ENCODE measurements at regions not wholly inside any gene's neighbourhood (a gene's known extent, or its start where the extent isn't known, plus 50 kb on each side); places are given as distances from the start of the nearest gene placed in this dataset.

GRCh38 chr12:92574911-92575570 lies 127.7 kb upstream of the PLEKHG7 start:
- no peak for DNase-seq

- no peak for DNase-seq
Measured at GRCh38 chr12:92574051-92574783, 128.6 kb upstream of the PLEKHG7 start.

DNA sequence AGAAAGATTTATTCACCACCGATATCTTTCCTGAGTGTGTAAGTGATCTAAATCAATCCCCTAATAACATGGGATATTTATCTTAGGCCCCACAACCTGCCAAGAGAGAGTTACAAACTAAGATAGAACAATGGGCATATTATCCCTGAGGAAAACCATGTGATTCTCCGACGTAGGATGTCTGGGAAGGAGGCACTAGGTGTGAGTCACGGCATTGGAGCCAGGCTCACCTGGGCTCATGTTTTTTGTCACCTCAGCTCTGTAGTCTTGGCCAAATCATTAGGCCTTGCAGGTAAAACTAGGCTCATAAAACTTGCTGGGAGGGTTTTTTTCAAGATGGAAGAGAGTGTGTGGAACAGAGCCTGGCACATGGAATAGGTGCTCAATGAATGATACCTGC lies 129.7 kb upstream of the PLEKHG7 start:
- no peak for DNase-seq

GRCh38 chr12:92571844-92572543 lies 130.8 kb upstream of the PLEKHG7 start:
- no peak for DNase-seq

DNA sequence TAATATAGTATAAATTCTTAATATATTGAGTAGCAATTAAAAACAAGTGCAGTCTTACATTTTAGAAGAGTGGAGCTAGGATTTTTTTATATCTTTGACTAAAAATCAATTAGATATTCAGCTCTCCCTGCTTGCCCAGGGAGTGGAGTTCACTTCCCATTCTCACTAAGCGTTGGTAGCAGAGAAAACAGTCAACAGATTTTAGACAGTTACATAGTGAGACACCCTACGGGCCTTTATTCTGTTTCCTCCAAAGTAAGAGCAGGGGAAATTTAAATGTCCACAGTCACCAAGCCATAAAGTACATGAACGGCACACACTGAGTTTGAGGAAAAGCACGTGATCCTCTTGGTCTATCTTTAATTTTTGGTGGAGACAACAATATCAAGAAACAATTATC lies 131.6 kb upstream of the PLEKHG7 start:
- no peak for DNase-seq

DNA sequence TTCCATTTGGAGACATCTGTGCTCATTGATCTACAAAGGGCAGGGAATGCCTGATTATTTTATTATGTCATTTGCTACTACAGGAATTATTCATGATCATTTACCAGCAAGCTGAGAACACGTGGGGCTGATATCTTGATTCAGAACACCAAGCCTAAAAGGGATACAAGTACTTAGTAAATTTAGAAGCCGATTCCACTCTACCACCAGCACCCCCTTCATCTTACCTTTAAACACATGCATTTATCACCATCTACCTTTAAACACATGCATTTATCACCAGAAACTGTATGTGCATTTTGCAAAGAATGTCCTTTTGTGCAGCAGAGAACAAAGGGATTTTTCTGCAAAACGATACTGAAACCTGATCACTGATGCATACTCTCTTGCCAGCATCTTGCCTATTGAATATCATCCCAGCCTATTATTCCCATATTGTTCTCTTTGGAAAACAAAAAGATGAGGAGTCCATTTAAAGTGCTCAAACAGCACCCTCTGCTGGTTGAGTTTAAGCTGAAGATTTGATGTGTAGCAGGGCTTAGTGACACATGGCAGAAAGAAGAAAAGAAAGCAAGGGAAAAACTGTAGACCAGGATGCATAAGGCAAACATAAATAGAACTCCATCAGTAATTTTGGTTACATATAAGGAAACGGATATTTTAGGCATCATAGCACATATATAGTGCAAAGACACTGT lies 132.6 kb upstream of the PLEKHG7 start:
- peak; percentile 58 for DNase-seq

DNA sequence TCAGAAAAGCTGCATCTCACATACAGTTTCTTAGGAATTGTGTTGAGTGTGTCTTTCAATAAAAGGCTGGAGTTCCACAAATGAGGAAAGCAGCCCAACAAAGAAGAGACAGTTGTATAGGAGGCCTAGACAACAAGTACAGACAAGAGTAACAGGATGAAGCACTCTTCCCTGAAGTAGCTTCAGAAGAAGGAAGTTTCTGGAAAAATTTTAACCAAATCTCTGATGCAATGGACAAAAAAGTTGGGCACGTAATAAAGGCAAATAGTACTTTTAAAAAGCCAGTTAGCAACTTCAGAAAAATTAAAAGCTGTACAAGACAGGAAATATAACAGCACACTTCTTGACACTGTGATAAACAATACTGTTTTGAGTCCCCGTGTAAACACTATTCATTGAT lies 134.1 kb upstream of the PLEKHG7 start:
- DNase-seq, result no peak

- no peak for DNase-seq
Measured at GRCh38 chr12:92566448-92567019, 136.3 kb upstream of the PLEKHG7 start.

GRCh38 chr12:92563819-92564218 lies 139.0 kb upstream of the PLEKHG7 start:
- DNase-seq, result no peak

- no peak for DNase-seq
Measured at GRCh38 chr12:92562063-92562734, 140.6 kb upstream of the PLEKHG7 start.

- no peak for DNase-seq
Measured at GRCh38 chr12:92561543-92561899, 141.3 kb upstream of the PLEKHG7 start.

DNA sequence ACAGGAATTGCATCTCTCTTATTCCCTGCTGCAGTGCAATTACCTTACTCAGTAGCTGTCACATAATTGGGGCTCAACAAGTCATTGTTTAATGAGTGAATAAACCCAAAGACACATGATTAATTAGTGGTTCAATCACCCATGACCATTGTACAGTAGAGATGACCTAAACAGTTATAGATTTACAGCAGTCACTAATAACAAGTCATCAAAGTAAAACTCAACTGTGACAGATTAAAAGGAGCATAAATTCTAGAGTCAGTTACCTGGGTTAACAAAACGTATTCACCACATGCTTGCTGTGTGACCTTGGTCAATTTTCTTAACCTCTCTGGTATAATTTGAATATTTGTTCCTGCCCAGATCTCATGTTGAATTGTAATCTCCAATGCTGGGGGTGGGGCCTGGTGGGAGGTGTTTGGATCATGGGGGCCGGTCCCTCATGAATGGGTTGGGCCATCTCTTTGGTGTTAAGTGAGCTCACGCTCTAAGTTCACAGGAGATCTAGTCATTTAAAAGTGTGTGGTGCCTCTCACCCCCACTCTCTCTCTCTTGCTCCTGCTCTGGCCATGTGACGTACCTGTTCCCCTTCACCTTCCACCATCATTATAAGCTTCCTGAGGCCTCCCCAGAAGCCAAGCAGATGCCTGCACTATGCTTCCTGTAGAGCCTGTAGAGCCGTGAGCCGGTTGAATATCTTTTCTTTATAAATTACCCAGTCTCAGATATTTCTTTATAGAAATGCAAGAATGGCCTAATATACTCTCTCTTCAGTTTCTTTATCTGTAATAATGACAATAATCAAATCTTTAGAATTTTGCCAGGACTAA lies 141.9 kb upstream of the PLEKHG7 start:
- no peak for DNase-seq

DNA sequence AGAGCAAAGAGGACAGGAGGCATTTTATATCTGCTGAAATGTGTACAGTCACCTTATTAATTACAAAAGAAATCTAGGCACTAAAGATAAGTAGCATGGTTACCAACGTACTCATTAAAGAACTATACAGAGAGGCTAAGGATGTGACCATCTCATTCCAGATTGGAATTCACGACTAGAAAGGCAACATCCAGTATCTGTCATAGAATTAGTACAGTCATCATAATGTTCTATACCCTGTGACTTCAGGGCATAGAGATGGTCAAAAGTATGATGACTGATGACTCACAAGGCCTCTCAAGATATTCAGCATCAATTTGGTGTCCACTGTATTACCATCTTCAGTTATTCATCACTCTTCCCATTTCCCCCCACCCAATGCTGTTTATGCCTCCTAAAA lies 144.0 kb upstream of the PLEKHG7 start:
- no peak for DNase-seq

DNA sequence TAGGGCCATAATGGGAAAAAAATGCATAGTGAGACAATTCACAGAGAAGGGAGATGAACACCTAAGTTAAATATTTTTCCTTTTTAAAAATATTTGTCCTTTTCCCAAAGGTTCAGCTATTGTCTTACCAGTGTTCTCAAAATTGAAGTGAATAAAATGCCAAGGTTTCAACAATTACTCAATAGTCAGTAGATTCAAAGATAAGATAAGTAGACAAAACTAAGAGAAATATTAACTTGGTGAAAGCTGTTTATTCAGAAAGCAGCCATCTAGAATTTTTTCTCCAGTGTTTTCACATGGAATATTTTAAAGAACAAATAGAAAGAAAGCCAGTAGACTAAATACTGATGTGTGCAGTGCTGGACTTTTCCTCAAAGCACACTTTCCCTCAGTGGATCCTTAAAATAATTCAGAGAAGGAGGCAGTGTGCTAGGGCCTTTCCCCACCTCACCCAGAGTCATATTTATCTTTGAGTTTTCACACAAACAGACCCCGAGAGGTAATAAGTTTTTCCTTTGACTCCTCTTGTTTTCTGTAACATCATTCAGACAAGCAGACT lies 144.5 kb upstream of the PLEKHG7 start:
- no peak for DNase-seq

GRCh38 chr12:92557422-92557724 lies 145.4 kb upstream of the PLEKHG7 start:
- DNase-seq, result no peak

DNA sequence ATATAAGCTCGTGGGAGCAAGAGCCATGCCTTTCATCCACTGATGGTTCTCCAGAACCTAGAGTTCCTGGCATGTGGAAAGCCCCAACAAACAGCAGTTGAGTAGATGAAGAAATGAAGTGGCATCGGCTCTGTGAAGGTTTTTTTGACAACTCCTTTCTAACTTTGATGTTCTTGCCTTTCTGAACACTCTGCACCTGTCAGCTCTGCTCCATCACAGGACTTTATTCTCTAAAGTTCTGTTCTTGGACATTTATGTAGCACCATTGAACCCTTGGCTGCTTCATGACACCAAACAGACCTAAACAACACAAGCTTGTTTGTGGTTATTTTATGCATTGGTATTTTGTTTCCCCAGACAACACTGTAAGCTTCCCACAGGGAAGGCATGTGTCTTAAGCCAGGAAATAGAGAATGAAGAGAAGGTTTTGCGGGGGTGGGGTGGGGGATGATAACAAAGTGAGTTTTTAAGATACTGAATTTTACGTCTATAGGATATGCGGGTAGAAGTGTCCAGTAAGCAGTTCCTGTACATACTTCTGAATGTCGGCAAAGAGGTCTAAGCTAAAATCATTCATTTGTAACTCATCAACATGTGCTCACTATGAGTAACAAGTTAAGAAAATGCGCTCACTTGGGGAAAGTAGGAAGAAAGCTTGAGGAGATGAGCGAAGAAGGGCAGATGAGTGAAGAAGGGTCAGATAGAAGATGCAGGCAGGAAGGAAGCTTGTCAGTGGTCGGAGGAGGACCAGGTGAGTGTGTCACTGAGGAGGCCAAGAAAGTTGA lies 146.0 kb upstream of the PLEKHG7 start:
- DNase-seq, result peak; percentile 41

GRCh38 chr12:92556141-92556540 lies 146.6 kb upstream of the PLEKHG7 start:
- DNase-seq, result peak; percentile 40

DNA sequence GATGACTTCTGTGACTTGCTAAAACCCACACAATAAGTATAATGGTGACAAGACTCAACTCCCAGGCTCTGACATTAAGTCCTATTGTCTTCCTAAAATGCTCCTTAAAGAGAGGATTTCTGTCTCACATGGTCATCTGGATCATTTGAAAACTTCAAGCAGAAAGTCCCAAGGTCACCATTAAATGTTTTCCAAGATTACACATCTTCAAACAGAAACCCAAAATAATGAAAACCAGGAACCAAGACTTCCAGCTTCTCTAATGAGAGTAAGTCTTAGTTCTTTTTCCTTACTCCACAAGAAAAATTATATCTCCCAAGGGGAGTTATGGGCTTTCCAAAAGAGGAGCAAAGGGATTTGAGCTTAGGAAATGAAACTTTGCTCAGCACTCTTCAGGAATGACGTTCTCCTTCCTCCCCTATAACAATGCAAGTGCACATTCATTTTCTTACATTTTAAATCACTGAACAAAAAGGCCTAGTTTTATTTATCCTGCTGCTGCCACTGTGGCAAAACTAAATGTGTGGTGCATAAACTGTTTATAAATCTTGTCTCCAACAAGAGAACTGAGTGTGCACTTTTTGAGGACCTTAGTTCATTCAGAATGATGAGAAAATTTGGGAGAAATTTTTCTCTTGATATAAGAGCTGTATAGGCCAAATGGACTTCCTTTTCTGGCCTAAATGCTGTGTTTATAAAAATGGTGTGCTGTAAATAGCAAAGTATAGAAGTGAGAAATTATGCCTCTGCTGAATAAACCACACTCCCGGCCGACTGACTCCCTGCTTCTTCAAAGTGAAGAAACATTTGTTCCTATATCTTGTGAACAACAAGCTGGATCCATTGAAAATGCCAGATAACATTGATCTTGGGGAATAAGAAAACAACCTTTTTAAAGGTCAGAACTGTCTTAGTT lies 148.4 kb upstream of the PLEKHG7 start:
- DNase-seq, result no peak

DNA sequence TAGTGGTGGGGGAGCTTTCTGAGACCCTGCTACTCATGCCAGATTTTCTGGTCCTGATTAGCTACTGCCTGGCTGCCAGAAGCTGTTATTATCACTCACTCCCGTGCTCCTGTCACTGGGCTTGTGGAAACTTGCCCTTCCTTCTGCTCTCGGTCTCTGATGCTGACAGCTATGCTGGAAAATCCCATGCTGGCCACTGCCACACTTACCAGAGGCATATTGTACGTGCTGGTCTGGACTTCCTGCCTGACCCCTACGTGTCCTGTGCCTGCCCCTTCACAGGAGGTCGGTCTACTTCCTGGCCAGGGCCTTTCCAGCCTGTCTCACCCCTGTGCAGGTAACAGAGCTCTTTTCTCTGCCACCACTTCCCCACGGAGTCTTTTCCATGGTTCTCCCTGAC lies 149.4 kb upstream of the PLEKHG7 start:
- no peak for DNase-seq

Measured in activated CD4-positive, alpha-beta T cell treated with anti-CD3 and anti-CD28 coated beads, Interleukin-2, amount 50 U/mL, for 16 hours (primary cell).